ENCODE measurements at regions not wholly inside any gene's neighbourhood (a gene's known extent, or its start where the extent isn't known, plus 50 kb on each side); places are given as distances from the start of the nearest gene placed in this dataset.

DNA sequence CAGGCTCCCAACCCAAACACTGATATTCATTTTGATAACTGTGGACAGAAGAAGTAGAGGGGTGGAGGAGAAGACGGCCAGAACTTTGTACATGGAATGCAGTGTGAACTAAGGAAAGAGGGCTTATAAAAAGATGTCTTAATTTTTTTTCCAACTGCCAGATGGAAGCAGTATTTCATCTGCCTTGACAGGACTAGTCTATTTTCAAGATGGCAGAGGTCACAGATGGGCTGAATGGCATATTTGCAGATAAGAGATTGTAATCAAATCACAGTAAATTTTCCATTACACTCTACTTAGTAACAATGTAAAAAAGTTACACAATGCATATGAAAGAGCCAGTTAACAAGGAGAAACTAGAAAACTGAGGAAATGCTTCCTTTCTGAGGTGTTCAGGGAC lies 246.8 kb upstream of the FMN2 start:
- intact Hi-C loops (cut with micrococcal nuclease) = no loop called here
- no peak for ATAC-seq

DNA sequence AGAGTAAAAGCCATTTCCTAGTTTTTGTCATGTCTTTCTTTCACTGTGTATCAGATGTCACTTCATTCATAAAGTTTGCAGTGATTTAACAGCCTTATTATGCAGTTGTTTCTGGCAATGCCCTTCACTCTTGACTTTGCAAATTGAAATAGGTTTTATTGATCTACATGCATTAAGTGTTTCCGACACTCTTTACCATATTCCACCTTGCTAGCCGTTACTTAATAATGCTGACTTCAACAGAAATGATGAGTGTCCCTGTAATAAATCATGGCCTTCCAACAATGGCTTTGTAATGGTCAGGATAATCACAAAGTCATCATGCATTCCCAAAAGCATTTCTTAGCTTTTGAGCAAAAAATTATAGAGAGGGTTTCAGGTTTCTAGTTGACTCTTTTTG lies 236.8 kb upstream of the FMN2 start:
- Histone ChIP-seq H3K4me1 (ENCODE audit: insufficient read depth, low read length) (peaks cover 18% of the 10 kb centered on the region), H3F3A (ENCODE audit: low read length, unreplicated experiment) (no peaks in the 10 kb centered on the region), H3K27me3 (ENCODE audit: low read length) (no peaks in the 10 kb centered on the region), H2AFZ (ENCODE audit: low read length) (no peak overlapping the region), H3K9ac (ENCODE audit: low read length) (no peak overlapping the region), H3K4me3 (ENCODE audit: low read length) (no peak overlapping the region), H3K79me2 (ENCODE audit: low read length) (no peaks in the 10 kb centered on the region), H4K20me1 (ENCODE audit: low read length) (no peaks in the 10 kb centered on the region), H3K4me2 (ENCODE audit: low read length) (no peak overlapping the region), H3K36me3 (ENCODE audit: low read depth, low read length) (no peaks in the 10 kb centered on the region), H3K27ac (ENCODE audit: low read length) (no peak overlapping the region), H3K9me2 (replicated peaks; ENCODE audit: low read length) (no peaks in the 10 kb centered on the region), H3K9me3 (ENCODE audit: low read length) (no peaks in the 10 kb centered on the region)
- no TSS peak for BruUV-seq (replicated peaks)
- no peak for ATAC-seq
- intact Hi-C loops (cut with micrococcal nuclease) = loop anchor here (5.0 kb wide), 1 partner anchor 298 kb away; no protein-coding TSS in a partner anchor
- CTCF ChIA-PET = no interaction called here
- TF ChIP-seq, protein P1, sequence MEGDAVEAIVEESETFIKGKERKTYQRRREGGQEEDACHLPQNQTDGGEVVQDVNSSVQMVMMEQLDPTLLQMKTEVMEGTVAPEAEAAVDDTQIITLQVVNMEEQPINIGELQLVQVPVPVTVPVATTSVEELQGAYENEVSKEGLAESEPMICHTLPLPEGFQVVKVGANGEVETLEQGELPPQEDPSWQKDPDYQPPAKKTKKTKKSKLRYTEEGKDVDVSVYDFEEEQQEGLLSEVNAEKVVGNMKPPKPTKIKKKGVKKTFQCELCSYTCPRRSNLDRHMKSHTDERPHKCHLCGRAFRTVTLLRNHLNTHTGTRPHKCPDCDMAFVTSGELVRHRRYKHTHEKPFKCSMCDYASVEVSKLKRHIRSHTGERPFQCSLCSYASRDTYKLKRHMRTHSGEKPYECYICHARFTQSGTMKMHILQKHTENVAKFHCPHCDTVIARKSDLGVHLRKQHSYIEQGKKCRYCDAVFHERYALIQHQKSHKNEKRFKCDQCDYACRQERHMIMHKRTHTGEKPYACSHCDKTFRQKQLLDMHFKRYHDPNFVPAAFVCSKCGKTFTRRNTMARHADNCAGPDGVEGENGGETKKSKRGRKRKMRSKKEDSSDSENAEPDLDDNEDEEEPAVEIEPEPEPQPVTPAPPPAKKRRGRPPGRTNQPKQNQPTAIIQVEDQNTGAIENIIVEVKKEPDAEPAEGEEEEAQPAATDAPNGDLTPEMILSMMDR (conservative IDR thresholded peaks at IDR 0.05; ENCODE audit: low read depth, low read length) = no peak
- TF ChIP-seq EZH2phosphoT487 (IDR thresholded peaks at IDR 0.05; ENCODE audit: borderline replicate concordance, low read length) (no peak), EZH2 (IDR thresholded peaks at IDR 0.05; ENCODE audit: low read length, unreplicated experiment) (no peak)
- DNase-seq = no peak
- POLR2A ChIA-PET (ENCODE audit: unreplicated experiment) = no interaction called here

More for the DNA sequence above, 246.8 kb upstream of the FMN2 start:
- CTCF ChIA-PET = no interaction called here
- TF ChIP-seq EZH2phosphoT487 (IDR thresholded peaks at IDR 0.05; ENCODE audit: borderline replicate concordance, low read length) (no peak), EZH2 (IDR thresholded peaks at IDR 0.05; ENCODE audit: low read length, unreplicated experiment) (no peak)
- TF ChIP-seq, protein P1 (conservative IDR thresholded peaks at IDR 0.05; ENCODE audit: low read depth, low read length) = no peak
- H3K79me2 ChIP-seq (ENCODE audit: low read length) = no peaks in the 10 kb centered on the region
- H3K9me3 ChIP-seq (ENCODE audit: low read length) = no peaks in the 10 kb centered on the region
- no peaks in the 10 kb centered on the region for H3K4me1 ChIP-seq (ENCODE audit: insufficient read depth, low read length)
- H2AFZ ChIP-seq (ENCODE audit: low read length) = no peak overlapping the region
- H3K4me2 ChIP-seq (ENCODE audit: low read length) = no peak overlapping the region
- no TSS peak for BruUV-seq (replicated peaks)
- H4K20me1 ChIP-seq (ENCODE audit: low read length) = no peaks in the 10 kb centered on the region
- H3K27me3 ChIP-seq (ENCODE audit: low read length) = no peaks in the 10 kb centered on the region
- H3F3A ChIP-seq (ENCODE audit: low read length, unreplicated experiment) = no peaks in the 10 kb centered on the region
- DNase-seq = no peak
- H3K27ac ChIP-seq (ENCODE audit: low read length) = no peak overlapping the region
- POLR2A ChIA-PET (ENCODE audit: unreplicated experiment) = no interaction called here
- H3K9me2 ChIP-seq (replicated peaks; ENCODE audit: low read length) = 0 out of 2 replicates have a peak, but pooled peaks cover 2% of the 10 kb centered on the region
- H3K36me3 ChIP-seq (ENCODE audit: low read depth, low read length) = no peaks in the 10 kb centered on the region
- no peak overlapping the region for H3K9ac ChIP-seq (ENCODE audit: low read length)
- no peak overlapping the region for H3K4me3 ChIP-seq (ENCODE audit: low read length)

DNA sequence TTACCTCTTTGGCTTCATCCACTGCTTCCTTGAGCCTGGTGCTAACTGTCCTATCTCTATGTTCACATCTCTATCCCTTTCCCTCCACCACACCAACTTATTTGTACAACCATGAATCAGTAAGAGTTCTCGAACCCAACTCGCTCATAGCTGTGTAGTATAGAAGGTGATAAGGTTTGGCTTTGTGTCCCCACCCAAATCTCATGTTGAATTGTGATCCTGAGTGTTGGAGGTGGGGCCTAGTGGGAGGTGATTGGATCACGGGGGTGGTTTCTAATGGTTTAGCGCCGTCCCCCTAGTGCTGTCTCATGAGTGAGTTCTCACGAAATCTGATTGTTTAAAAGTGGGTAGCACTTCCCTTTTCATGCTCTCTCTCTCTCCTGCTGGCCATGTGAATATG lies 235.6 kb upstream of the FMN2 start:
- H3K27me3 ChIP-seq (ENCODE audit: low read length) = no peaks in the 10 kb centered on the region
- intact Hi-C loops (cut with micrococcal nuclease) = loop anchor here (5.0 kb wide), 1 partner anchor 299 kb away; no protein-coding TSS in a partner anchor
- H3K27ac ChIP-seq (ENCODE audit: low read length) = no peak overlapping the region
- H3K4me1 ChIP-seq (ENCODE audit: insufficient read depth, low read length) = peaks cover 18% of the 10 kb centered on the region
- H3K9me3 ChIP-seq (ENCODE audit: low read length) = no peaks in the 10 kb centered on the region
- DNase-seq (no peak), ATAC-seq (no peak)
- BruUV-seq (replicated peaks) = no TSS peak
- no peaks in the 10 kb centered on the region for H3K79me2 ChIP-seq (ENCODE audit: low read length)
- no peaks in the 10 kb centered on the region for H3K9me2 ChIP-seq (replicated peaks; ENCODE audit: low read length)
- no peak overlapping the region for H3K4me3 ChIP-seq (ENCODE audit: low read length)
- H4K20me1 ChIP-seq (ENCODE audit: low read length) = no peaks in the 10 kb centered on the region
- no peak overlapping the region for H2AFZ ChIP-seq (ENCODE audit: low read length)
- H3K4me2 ChIP-seq (ENCODE audit: low read length) = no peak overlapping the region
- ChIA-PET CTCF (no interaction called here), POLR2A (ENCODE audit: unreplicated experiment) (no interaction called here)
- no peak for TF ChIP-seq EZH2 (IDR thresholded peaks at IDR 0.05; ENCODE audit: low read length, unreplicated experiment)
- TF ChIP-seq, protein P1 (conservative IDR thresholded peaks at IDR 0.05; ENCODE audit: low read depth, low read length) = no peak
- TF ChIP-seq EZH2phosphoT487 (IDR thresholded peaks at IDR 0.05; ENCODE audit: borderline replicate concordance, low read length) = no peak
- no peaks in the 10 kb centered on the region for H3K36me3 ChIP-seq (ENCODE audit: low read depth, low read length)
- H3K9ac ChIP-seq (ENCODE audit: low read length) = no peak overlapping the region
- H3F3A ChIP-seq (ENCODE audit: low read length, unreplicated experiment) = no peaks in the 10 kb centered on the region

All from PC-3 (cell line).